ENCODE measurements at regions not wholly inside any gene's neighbourhood (a gene's known extent, or its start where the extent isn't known, plus 50 kb on each side); places are given as distances from the start of the nearest gene placed in this dataset.

DNA sequence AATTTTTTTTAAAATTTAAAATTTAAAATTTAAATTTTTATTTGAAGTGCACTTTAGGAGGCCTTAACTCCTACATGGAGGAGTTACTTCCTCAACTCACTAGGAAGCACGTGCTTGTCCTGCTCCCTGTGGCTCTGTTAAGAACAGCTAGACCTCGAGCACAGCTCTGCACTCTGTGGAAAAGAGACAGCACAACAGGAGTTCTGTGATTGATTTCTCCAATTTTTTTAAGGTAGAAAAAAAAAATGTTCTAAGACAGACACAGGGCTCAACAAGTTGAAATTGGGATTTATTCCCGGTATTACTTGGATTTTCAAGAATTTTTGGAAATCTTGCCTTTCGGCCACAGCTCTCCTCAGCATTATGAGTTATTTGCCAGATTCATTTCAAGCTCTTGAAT, 356.6 kb upstream of the LYPLAL1 start:
- TF ChIP-seq CTCF (IDR thresholded peaks at IDR 0.05; ENCODE audit: control extremely low read depth, extremely low read depth, low read depth, missing control alignments): no peak
- no peak for DNase-seq (ENCODE audit: extremely low spot score)
- ChIA-PET POLR2A (no interaction called here), CTCF (interaction anchor here (0.8 kb wide), 1 partner anchor 15 kb away, joined by 4 read pairs; no protein-coding TSS in a partner anchor)

DNA sequence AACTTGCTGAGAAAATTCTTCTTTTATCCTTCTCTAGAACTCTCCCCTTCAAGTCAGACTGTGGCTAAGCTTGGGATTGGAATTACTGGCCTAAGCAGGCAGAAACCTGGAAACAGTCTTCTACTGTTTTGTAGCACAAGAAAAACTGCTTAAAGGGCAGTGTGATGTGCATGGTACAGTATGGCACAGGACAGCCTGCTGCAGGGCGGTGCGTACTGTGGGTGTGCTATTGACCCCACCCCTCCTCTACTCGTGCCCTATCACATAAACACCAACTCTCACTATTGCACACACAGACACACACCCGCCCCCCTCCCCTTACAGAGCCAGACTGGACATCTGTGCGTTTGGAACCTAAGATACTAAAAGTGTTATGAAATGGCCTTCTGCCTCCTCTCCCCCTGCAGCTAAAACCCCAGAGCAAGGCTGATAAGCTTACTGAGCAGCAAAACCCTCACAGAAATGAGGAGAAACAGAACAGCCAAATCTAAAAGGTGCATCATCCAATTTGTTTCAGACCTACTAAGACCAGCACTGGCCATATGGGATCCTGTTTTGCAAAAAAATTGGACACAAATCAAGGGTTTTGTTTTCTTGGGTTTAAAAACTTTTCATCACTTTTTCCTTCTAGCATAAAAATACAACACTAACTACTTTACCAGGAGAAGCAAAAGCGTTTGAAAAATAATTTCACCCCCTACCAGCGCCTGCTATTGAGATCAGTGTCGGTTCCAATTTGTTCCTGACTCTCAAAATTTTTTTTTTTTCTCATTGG, 355.8 kb upstream of the LYPLAL1 start:
- ChIA-PET POLR2A (no interaction called here), CTCF (interaction anchor here (0.8 to 1.1 kb wide), 2 partner anchors 14 to 17 kb away, joined by 3 to 4 read pairs; no protein-coding TSS in a partner anchor)
- TF ChIP-seq CTCF (IDR thresholded peaks at IDR 0.05; ENCODE audit: control extremely low read depth, extremely low read depth, low read depth, missing control alignments): no peak
- DNase-seq (ENCODE audit: extremely low spot score): no peak

- ChIA-PET POLR2A (no interaction called here), CTCF (no interaction called here)
- DNase-seq (ENCODE audit: extremely low spot score): no peak
- no peak for TF ChIP-seq CTCF (IDR thresholded peaks at IDR 0.05; ENCODE audit: control extremely low read depth, extremely low read depth, low read depth, missing control alignments)
These were observed 350.3 kb upstream of the LYPLAL1 start for GRCh38 chr1:218823291-218823900.

- no peak for DNase-seq (ENCODE audit: extremely low spot score)
- ChIA-PET POLR2A (no interaction called here), CTCF (no interaction called here)
- no peak for TF ChIP-seq CTCF (IDR thresholded peaks at IDR 0.05; ENCODE audit: control extremely low read depth, extremely low read depth, low read depth, missing control alignments)
These were observed 346.2 kb upstream of the LYPLAL1 start for GRCh38 chr1:218827486-218827885.

DNA sequence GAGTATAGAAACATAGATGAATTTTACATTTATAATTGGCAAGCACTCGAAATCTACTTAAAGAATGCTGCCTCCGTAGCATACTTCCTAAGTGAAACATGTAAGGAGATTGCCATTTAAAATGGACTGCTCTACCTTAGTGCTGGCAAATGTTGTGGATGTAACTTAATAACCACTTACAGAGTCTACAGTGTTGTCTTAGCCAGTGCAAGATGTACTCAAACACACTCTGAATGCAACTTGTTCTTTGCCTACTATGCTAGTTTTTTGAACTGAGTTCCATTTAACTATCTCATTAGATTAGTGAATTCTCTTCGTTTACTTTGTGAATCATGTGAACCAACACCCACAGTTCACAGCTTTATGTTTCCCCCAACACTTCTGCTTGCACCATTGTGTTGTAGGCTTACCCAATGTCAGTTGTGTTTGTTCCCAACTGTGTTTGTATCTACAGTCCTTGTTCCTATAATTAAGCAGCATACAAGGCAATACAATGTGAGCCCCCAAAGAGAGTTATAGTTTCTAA, 345.5 kb upstream of the LYPLAL1 start:
- DNase-seq (ENCODE audit: extremely low spot score): no peak
- CTCF ChIA-PET: no interaction called here
- POLR2A ChIA-PET: no interaction called here
- TF ChIP-seq CTCF (IDR thresholded peaks at IDR 0.05; ENCODE audit: control extremely low read depth, extremely low read depth, low read depth, missing control alignments): no peak

DNA sequence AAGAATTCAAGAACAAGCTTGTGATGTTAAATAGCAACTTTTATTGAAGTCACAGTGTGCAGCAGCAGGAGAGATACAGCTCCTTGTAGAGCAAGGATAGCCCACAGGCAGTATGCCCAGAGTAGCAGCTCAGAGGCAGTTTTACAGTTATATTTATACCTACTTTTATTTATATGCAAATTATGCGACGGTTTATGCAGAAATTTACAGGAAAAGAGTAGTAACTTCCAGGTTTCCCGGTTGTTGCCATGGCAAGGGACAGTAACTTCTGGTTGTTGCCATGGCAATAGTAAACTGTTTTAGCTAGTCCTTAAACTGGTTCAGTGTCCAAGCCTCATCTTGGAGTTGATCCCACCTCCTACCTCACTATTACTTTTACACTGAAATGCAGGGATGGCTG, 344.6 kb upstream of the LYPLAL1 start:
- POLR2A ChIA-PET: no interaction called here
- no peak for DNase-seq (ENCODE audit: extremely low spot score)
- TF ChIP-seq CTCF (IDR thresholded peaks at IDR 0.05; ENCODE audit: control extremely low read depth, extremely low read depth, low read depth, missing control alignments): no peak
- CTCF ChIA-PET: no interaction called here

Data from GM10248 (cell line).